ENCODE measurements at regions not wholly inside any gene's neighbourhood (a gene's known extent, or its start where the extent isn't known, plus 50 kb on each side); places are given as distances from the start of the nearest gene placed in this dataset.

DNA sequence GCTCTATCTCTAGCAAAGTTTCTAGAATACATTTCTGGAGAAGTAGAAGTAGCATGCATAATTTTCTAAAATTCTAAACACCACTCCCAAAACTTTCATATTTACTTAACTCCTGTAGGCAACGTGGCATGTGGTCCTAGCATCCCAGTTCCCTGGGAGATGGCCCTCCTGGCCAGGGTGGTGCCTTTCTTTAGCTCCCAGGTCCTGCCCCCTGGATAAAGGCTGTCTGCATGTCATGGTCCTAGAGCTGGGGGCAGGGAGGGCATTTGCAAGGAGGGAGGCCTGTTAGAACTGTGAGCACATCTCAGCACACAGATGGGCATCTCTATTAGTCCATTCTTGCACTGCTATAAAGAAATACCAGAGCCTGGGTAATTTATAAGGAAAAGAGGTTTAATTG, 485.6 kb upstream of the SULF2 start:
- Histone ChIP-seq H3K4me3 (no peak overlapping the region), H3K9me3 (no peaks in the 10 kb centered on the region), H3K27me3 (no peaks in the 10 kb centered on the region), H3K36me3 (no peaks in the 10 kb centered on the region), H3K27ac (replicated peaks in 1 of 4) (no peak overlapping the region), H3K4me1 (peaks cover 0 to 6% (median 3%) of the 10 kb centered on the region in 4 donors)
- TF ChIP-seq EP300 (IDR thresholded peaks at IDR 0.05), result no peak
- TF ChIP-seq, protein P1, sequence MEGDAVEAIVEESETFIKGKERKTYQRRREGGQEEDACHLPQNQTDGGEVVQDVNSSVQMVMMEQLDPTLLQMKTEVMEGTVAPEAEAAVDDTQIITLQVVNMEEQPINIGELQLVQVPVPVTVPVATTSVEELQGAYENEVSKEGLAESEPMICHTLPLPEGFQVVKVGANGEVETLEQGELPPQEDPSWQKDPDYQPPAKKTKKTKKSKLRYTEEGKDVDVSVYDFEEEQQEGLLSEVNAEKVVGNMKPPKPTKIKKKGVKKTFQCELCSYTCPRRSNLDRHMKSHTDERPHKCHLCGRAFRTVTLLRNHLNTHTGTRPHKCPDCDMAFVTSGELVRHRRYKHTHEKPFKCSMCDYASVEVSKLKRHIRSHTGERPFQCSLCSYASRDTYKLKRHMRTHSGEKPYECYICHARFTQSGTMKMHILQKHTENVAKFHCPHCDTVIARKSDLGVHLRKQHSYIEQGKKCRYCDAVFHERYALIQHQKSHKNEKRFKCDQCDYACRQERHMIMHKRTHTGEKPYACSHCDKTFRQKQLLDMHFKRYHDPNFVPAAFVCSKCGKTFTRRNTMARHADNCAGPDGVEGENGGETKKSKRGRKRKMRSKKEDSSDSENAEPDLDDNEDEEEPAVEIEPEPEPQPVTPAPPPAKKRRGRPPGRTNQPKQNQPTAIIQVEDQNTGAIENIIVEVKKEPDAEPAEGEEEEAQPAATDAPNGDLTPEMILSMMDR (IDR thresholded peaks at IDR 0.05), result no peak
- no peak for TF ChIP-seq POLR2AphosphoS5 (IDR thresholded peaks at IDR 0.05)
- TF ChIP-seq POLR2A (IDR thresholded peaks at IDR 0.05; ENCODE audit: low read depth), result no peak
- DNase-seq (ENCODE audit: extremely low spot score), result no peak
- WGBS, result 75% methylated on average over 1 of the region's 1 CpG
- intact Hi-C loops (cut with DNase I), result no loop called here

DNA sequence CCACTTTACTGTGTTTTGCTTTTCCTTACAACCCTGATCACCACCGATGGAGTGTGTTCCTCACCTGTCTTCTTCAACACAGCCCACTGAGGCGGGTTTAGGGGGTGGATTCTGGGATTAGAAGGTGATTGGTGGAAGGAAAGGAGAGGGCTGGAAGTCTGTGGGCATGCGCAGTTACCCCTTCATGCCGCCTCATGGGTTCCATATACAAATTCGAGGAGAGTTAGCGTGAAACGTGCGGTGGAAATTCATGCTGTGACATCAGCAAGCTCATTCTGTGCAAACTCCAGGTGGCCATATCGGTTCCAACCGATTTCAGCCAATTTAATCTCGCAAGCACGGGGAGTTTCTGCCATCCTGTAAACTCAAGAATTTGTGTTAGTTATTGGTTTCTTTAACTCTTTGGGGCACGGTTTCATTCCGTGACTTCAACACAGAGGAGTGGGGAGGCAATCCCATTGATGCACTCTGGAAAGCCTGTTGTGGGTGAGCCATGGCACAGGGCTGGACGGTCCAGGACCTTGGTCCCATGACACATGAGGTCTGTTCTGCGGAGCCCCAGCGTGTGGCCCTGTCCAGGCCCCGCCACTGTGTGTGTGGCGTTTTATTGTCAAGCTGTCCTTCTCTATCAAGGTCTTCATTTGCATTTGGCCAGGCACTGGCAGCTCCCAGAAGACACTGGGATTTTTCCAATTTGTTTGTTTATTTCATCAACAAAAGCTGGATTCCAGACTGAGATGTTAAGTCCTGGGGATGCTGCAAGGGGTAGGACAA, 482.8 kb upstream of the SULF2 start:
- WGBS, result 96% methylated on average over 14 of the region's 19 CpGs
- H3K4me1 ChIP-seq, result no peaks in the 10 kb centered on the region
- no peaks in the 10 kb centered on the region for H3K36me3 ChIP-seq
- H3K27me3 ChIP-seq, result no peaks in the 10 kb centered on the region
- intact Hi-C loops (cut with DNase I), result no loop called here
- TF ChIP-seq POLR2A (IDR thresholded peaks at IDR 0.05; ENCODE audit: low read depth) (no peak), EP300 (IDR thresholded peaks at IDR 0.05) (no peak), POLR2AphosphoS5 (IDR thresholded peaks at IDR 0.05) (no peak)
- TF ChIP-seq, protein P1 (IDR thresholded peaks at IDR 0.05), result no peak
- no peak overlapping the region for H3K4me3 ChIP-seq
- no peak overlapping the region for H3K27ac ChIP-seq (replicated peaks in 1 of 4)
- H3K9me3 ChIP-seq, result no peaks in the 10 kb centered on the region
- no peak for DNase-seq (ENCODE audit: extremely low spot score)

DNA sequence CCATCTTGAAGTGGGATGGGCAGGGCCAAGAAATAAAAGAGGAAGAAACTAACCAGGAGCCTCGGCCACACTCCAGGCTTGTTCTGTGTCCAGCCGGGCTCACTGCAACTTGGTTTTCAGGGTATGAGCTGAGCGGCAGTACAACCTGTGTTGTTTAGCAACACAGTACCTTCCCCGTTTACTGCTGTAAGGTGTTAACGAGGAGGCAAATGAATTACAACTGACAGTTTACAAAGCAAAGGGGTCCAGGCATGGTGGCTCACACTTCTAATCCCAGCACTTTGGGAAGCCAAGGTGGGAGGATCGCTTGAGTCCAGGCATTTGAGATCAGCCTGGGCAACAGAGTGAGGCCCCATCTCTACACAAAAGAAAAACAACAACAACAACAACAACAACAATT, 481.3 kb upstream of the SULF2 start:
- Histone ChIP-seq H3K4me3 (no peak overlapping the region), H3K27me3 (no peaks in the 10 kb centered on the region), H3K36me3 (no peaks in the 10 kb centered on the region), H3K4me1 (no peaks in the 10 kb centered on the region), H3K9me3 (no peaks in the 10 kb centered on the region), H3K27ac (replicated peaks in 1 of 4) (no peak overlapping the region)
- intact Hi-C loops (cut with DNase I), result no loop called here
- DNase-seq (ENCODE audit: extremely low spot score), result no peak
- 92% methylated on average over 6 of the region's 6 CpGs for WGBS
- no peak for TF ChIP-seq POLR2AphosphoS5 (IDR thresholded peaks at IDR 0.05)
- TF ChIP-seq EP300 (IDR thresholded peaks at IDR 0.05), result no peak
- TF ChIP-seq POLR2A (IDR thresholded peaks at IDR 0.05; ENCODE audit: low read depth), result no peak
- TF ChIP-seq, protein P1 (IDR thresholded peaks at IDR 0.05), result no peak

DNA sequence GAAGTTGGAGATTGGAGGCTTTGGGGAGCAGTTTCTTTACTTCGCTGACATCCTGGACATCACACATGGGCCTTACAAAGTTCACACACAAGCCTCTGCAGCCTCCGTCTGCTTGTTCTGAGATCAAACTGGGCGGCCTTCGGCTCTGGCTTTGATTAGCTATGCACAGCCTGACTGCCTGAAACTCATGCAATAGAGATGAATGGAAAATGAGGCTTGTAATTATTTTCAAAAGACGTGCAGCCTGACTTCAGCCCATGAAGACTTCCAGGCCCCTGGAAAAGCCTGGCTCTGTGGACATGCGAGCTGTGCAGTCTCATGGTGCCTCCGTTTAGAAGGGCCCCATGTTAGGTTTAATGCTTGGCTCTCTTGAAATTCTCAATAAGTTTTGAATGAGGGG, 480.5 kb upstream of the SULF2 start:
- WGBS, result 67% methylated on average over 7 of the region's 7 CpGs
- no peak for DNase-seq (ENCODE audit: extremely low spot score)
- H3K36me3 ChIP-seq, result no peaks in the 10 kb centered on the region
- H3K27ac ChIP-seq (replicated peaks in 1 of 4), result no peak overlapping the region
- no peak for TF ChIP-seq POLR2A (IDR thresholded peaks at IDR 0.05; ENCODE audit: low read depth)
- no peak for TF ChIP-seq EP300 (IDR thresholded peaks at IDR 0.05)
- TF ChIP-seq POLR2AphosphoS5 (IDR thresholded peaks at IDR 0.05), result no peak
- TF ChIP-seq, protein P1 (IDR thresholded peaks at IDR 0.05), result no peak
- intact Hi-C loops (cut with DNase I), result no loop called here
- no peaks in the 10 kb centered on the region for H3K4me1 ChIP-seq
- H3K9me3 ChIP-seq, result no peaks in the 10 kb centered on the region
- no peak overlapping the region for H3K4me3 ChIP-seq
- H3K27me3 ChIP-seq, result no peaks in the 10 kb centered on the region

DNA sequence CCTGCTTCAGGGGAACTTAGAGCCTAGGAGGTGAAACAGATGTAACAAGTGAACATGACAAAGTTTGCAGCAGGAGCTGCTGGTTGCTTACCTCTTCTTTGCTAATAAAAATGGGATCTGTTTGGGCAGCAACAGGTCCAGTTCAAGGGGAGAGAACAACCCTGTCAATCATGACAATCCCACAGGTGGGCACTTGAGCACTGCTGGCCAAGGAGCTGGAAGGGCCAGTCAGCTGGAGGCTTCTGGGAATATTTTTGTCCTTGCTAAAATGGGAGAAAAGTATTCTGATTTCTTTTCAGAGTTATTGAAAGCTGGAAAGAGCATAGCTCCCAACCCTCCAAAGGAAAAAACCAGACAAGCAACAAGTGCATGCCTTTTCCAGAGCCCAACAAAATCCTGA, 477.7 kb upstream of the SULF2 start:
- Histone ChIP-seq H3K4me3 (no peak overlapping the region), H3K36me3 (no peaks in the 10 kb centered on the region), H3K4me1 (no peaks in the 10 kb centered on the region), H3K27ac (replicated peaks in 1 of 4) (no peak overlapping the region), H3K9me3 (no peaks in the 10 kb centered on the region), H3K27me3 (no peaks in the 10 kb centered on the region)
- DNase-seq (ENCODE audit: extremely low spot score), result no peak
- TF ChIP-seq EP300 (IDR thresholded peaks at IDR 0.05) (no peak), POLR2AphosphoS5 (IDR thresholded peaks at IDR 0.05) (no peak), POLR2A (IDR thresholded peaks at IDR 0.05; ENCODE audit: low read depth) (no peak)
- TF ChIP-seq, protein P1 (IDR thresholded peaks at IDR 0.05), result no peak
- intact Hi-C loops (cut with DNase I), result no loop called here
